Transverse colon (tissue), 4 donors: ENCODE measurements at regions not wholly inside any gene's neighbourhood (a gene's known extent, or its start where the extent isn't known, plus 50 kb on each side); places are given as distances from the start of the nearest gene placed in this dataset.

ENCODE experiments used
- CTCF ChIP-seq, 5 experiments: fragments of 200-600 bp in 3 of 5; fragments of 450-650 bp in 2 of 5; sonication (generic) in 3 of 5; IDR thresholded peaks; 1 replicate in 2 of 5; 2 replicates in 3 of 5; pipeline ENCODE4 v1.5.1; 2016 to 2017; ENCODE audit warnings: antibody characterized with exemption in 5 of 5, inconsistent platforms in 3 of 5, mild to moderate bottlenecking in 2 of 5, moderate library complexity in 1 of 5
- POLR2AphosphoS5 ChIP-seq, 3 donors: sonication (generic); formaldehyde crosslinking; IDR thresholded peaks; one replicate each; pipeline ENCODE4 v1.6.1; 2016; ENCODE audit warnings: antibody characterized with exemption in 3 of 3

- no peak for TF ChIP-seq CTCF (IDR thresholded peaks at IDR 0.05)
- TF ChIP-seq POLR2AphosphoS5 (IDR thresholded peaks at IDR 0.05) = no peak
These were observed 200.3 kb downstream of the C11orf91 start for GRCh38 chr11:33500332-33500731.
